PC-9 (cell line): ENCODE measurements at regions not wholly inside any gene's neighbourhood (a gene's known extent, or its start where the extent isn't known, plus 50 kb on each side); places are given as distances from the start of the nearest gene placed in this dataset.

ENCODE experiments used
- BruUV-seq: library from RNA; stranded (reverse); fragments of 400-500 nt; replicated peaks from 2 replicates; lab custom pipeline; 2021; lab: Mats Ljungman, UMichigan
- CTCF ChIA-PET: fragments of 300-600 bp; sonication (Branson Sonifier 250); formaldehyde crosslinking; loops from one replicate; lab custom pipeline; 2022; ENCODE audit warnings: antibody characterized with exemption; lab: Charles Lee
- POLR2A ChIA-PET: fragments of 300-600 bp; sonication (Branson Sonifier 250); formaldehyde crosslinking; loops from one replicate; lab custom pipeline; 2022; ENCODE audit warnings: antibody characterized with exemption; ENCODE audit not compliant: unreplicated experiment; lab: Charles Lee
- DNase-seq, 2 experiments: peaks; one replicate each; pipeline versions ENCODE4 v3.0.0 to v3.0.0-alpha.2; 2015 to 2022; ENCODE audit warnings: mixed read lengths in 1 of 2
- H2AFZ ChIP-seq: fragments of 200-600 bp; sonication (generic); 2 replicates; pipeline ENCODE4 v1.8.1; 2017; ENCODE audit warnings: antibody characterized with exemption
- H3F3A ChIP-seq: fragments of 200-600 bp; sonication (generic); 2 replicates; pipeline ENCODE4 v1.8.1; 2017; ENCODE audit warnings: antibody characterized with exemption, mild to moderate bottlenecking, low read depth; ENCODE audit not compliant: insufficient read depth
- H3K27ac ChIP-seq: fragments of 200-600 bp; sonication (generic); 2 replicates; pipeline ENCODE4 v1.6.1; 2016; ENCODE audit warnings: mixed run types
- H3K27me3 ChIP-seq: fragments of 200-600 bp; sonication (generic); 2 replicates; pipeline ENCODE4 v1.6.1; 2016; ENCODE audit warnings: low read depth, mixed run types; ENCODE audit not compliant: insufficient read depth
- H3K36me3 ChIP-seq: fragments of 200-600 bp; sonication (generic); 2 replicates; pipeline ENCODE4 v1.6.1; 2016; ENCODE audit warnings: low read depth, mixed run types
- H3K4me1 ChIP-seq: fragments of 200-600 bp; sonication (generic); replicated peaks from 2 replicates; pipeline ENCODE4 v1.6.1; 2016; ENCODE audit warnings: mixed run types; ENCODE audit not compliant: insufficient read depth
- H3K4me2 ChIP-seq: fragments of 200-600 bp; sonication (generic); 2 replicates; pipeline ENCODE4 v1.6.1; 2017; ENCODE audit warnings: mixed run types
- H3K4me3 ChIP-seq: fragments of 200-600 bp; sonication (generic); 2 replicates; pipeline ENCODE4 v1.6.1; 2016; ENCODE audit warnings: mixed run types
- H3K79me2 ChIP-seq: fragments of 200-600 bp; sonication (generic); 2 replicates; pipeline ENCODE4 v1.6.1; 2017; ENCODE audit warnings: low read depth, mixed run types
- H3K9me2 ChIP-seq: fragments of 200-600 bp; sonication (generic); 2 replicates; pipeline ENCODE4 v1.8.1; 2017; ENCODE audit warnings: mild to moderate bottlenecking; ENCODE audit not compliant: insufficient read depth
- H3K9me3 ChIP-seq: fragments of 200-600 bp; sonication (generic); 2 replicates; pipeline ENCODE4 v1.8.1; 2016; ENCODE audit warnings: low read depth; ENCODE audit not compliant: insufficient read depth
- H4K20me1 ChIP-seq: fragments of 200-600 bp; sonication (generic); 2 replicates; pipeline ENCODE4 v1.8.1; 2017; ENCODE audit not compliant: insufficient read depth
- CTCF ChIP-seq: fragments of 200-600 bp; sonication (generic); conservative IDR thresholded peaks from 2 replicates; pipeline ENCODE4 v1.6.1; 2017; ENCODE audit warnings: mixed run types, antibody characterized with exemption, mild to moderate bottlenecking, moderate library complexity
- EZH2 ChIP-seq: fragments of 200-600 bp; sonication (generic); IDR thresholded peaks from 2 replicates; pipeline ENCODE4 v1.8.0; 2017; ENCODE audit warnings: antibody characterized with exemption, low read depth
- intact Hi-C: fragments of 100-400 bp; cut with micrococcal nuclease; formaldehyde crosslinking; loops from one replicate; pipeline ENCODE4 v1.10.0; 2022; ENCODE audit not compliant: unreplicated experiment

- TF ChIP-seq EZH2 (no peak), CTCF (no peak)
- no TSS peak for BruUV-seq
- Histone ChIP-seq H3K27ac (no peak overlapping the region), H4K20me1 (no peaks in the 10 kb centered on the region), H3K36me3 (no peaks in the 10 kb centered on the region), H3K4me3 (no peak overlapping the region), H3K27me3 (peaks cover 1% of the 10 kb centered on the region; the same call in 1 of the 2 replicates), H3K9me3 (peaks cover 3% of the 10 kb centered on the region; the same call in 1 of the 2 replicates), H3K4me1 (no peaks in the 10 kb centered on the region), H2AFZ (no peak overlapping the region), H3F3A (no peaks in the 10 kb centered on the region), H3K79me2 (no peaks in the 10 kb centered on the region), H3K4me2 (no peak overlapping the region), H3K9me2 (no peaks in the 10 kb centered on the region)
- CTCF ChIA-PET: interaction anchor here (0.6 kb wide), 1 partner anchor 725 kb away, joined by 3 read pairs; no protein-coding TSS in a partner anchor
- POLR2A ChIA-PET: no interaction called here
- intact Hi-C loops: no loop called here
- DNase-seq: no peak
These were observed 584.7 kb downstream of the SEMA5A start for GRCh38 chr5:8961219-8961618.

GRCh38 chr5:8961956-8962355, 583.9 kb downstream of the SEMA5A start:
- Histone ChIP-seq H3K27ac (no peak overlapping the region), H3K36me3 (no peaks in the 10 kb centered on the region), H3K9me2 (no peaks in the 10 kb centered on the region), H3K79me2 (no peaks in the 10 kb centered on the region), H4K20me1 (no peaks in the 10 kb centered on the region), H3K9me3 (peaks cover 3% of the 10 kb centered on the region; the same call in 1 of the 2 replicates), H3F3A (no peaks in the 10 kb centered on the region), H3K4me1 (no peaks in the 10 kb centered on the region), H2AFZ (no peak overlapping the region), H3K4me3 (no peak overlapping the region), H3K4me2 (no peak overlapping the region), H3K27me3 (peaks cover 7% of the 10 kb centered on the region; the same call in 1 of the 2 replicates)
- CTCF ChIA-PET: interaction anchor here (0.6 kb wide), 1 partner anchor 726 kb away, joined by 3 read pairs; no protein-coding TSS in a partner anchor
- no TSS peak for BruUV-seq
- POLR2A ChIA-PET: no interaction called here
- no peak for DNase-seq
- TF ChIP-seq EZH2 (no peak), CTCF (no peak)
- intact Hi-C loops: no loop called here

GRCh38 chr5:8981016-8981415, 564.9 kb downstream of the SEMA5A start:
- intact Hi-C loops: no loop called here
- Histone ChIP-seq H3F3A (no peaks in the 10 kb centered on the region), H3K27me3 (no peaks in the 10 kb centered on the region), H3K27ac (no peak overlapping the region), H3K9me2 (no peaks in the 10 kb centered on the region), H3K79me2 (no peaks in the 10 kb centered on the region), H3K4me3 (no peak overlapping the region), H3K9me3 (no peaks in the 10 kb centered on the region), H2AFZ (no peak overlapping the region), H3K4me2 (no peak overlapping the region), H3K36me3 (no peaks in the 10 kb centered on the region), H4K20me1 (no peaks in the 10 kb centered on the region), H3K4me1 (no peaks in the 10 kb centered on the region)
- TF ChIP-seq EZH2: no peak
- TF ChIP-seq CTCF: no peak
- CTCF ChIA-PET: no interaction called here
- POLR2A ChIA-PET: no interaction called here
- no TSS peak for BruUV-seq
- peak in 1 of 2 experiments; percentile 21 for DNase-seq
